ENCODE measurements at regions not wholly inside any gene's neighbourhood (a gene's known extent, or its start where the extent isn't known, plus 50 kb on each side); places are given as distances from the start of the nearest gene placed in this dataset.

- TF ChIP-seq CTCF (IDR thresholded peaks at IDR 0.05) = no peak
- intact Hi-C loops (cut with DNase I; ENCODE audit: low total_unique reads) = no loop called here
- H3K36me3 ChIP-seq = no peaks in the 10 kb centered on the region
- H3K4me1 ChIP-seq = no peaks in the 10 kb centered on the region
- no peak for DNase-seq (ENCODE audit: low spot score in 2 of 2)
- no peaks in the 10 kb centered on the region for H3K9me3 ChIP-seq
- H3K4me3 ChIP-seq = no peak overlapping the region
- no peak overlapping the region for H3K27ac ChIP-seq
- no peaks in the 10 kb centered on the region for H3K27me3 ChIP-seq
Observed at GRCh38 chr2:181310967-181311366, 146.2 kb upstream of the ITGA4 start.

- H3K27me3 ChIP-seq = no peaks in the 10 kb centered on the region
- no peak overlapping the region for H3K27ac ChIP-seq
- H3K36me3 ChIP-seq = no peaks in the 10 kb centered on the region
- DNase-seq (ENCODE audit: low spot score in 2 of 2) = no peak
- TF ChIP-seq CTCF (IDR thresholded peaks at IDR 0.05) (no peak), POLR2A (IDR thresholded peaks at IDR 0.05) (no peak), POLR2AphosphoS5 (IDR thresholded peaks at IDR 0.05) (no peak)
- intact Hi-C loops (cut with DNase I; ENCODE audit: low total_unique reads) = no loop called here
- H3K9me3 ChIP-seq = no peaks in the 10 kb centered on the region
- no peak overlapping the region for H3K4me3 ChIP-seq
- no peaks in the 10 kb centered on the region for H3K4me1 ChIP-seq
Observed at GRCh38 chr2:181311837-181312236, 145.3 kb upstream of the ITGA4 start.

DNA sequence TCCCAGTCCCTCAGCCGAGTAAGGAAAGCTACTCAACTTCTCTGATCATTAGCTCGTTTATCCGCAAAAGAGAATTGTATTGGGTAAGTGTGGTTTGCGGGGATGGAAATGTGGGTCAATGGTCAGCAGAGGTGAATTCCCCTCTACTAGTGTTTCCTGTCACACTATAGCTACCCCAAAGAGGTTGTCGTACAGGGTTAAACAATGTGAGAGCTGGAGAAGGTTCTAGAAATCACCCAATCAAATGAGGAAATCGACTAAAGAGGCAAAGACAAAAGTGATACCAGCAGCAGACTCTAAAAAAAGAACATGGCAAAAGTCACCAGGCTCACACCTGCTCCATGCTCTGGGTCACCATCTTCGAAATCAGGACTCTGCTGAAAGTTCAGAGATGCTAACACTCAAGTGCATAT, 144.7 kb upstream of the ITGA4 start:
- peak overlapping the region in 1 of 2 donors; percentile 3 for H3K27ac ChIP-seq
- H3K36me3 ChIP-seq = no peaks in the 10 kb centered on the region
- no peaks in the 10 kb centered on the region for H3K9me3 ChIP-seq
- no peaks in the 10 kb centered on the region for H3K27me3 ChIP-seq
- no peaks in the 10 kb centered on the region for H3K4me1 ChIP-seq
- no peak overlapping the region for H3K4me3 ChIP-seq
- no peak for DNase-seq (ENCODE audit: low spot score in 2 of 2)
- no peak for TF ChIP-seq POLR2A (IDR thresholded peaks at IDR 0.05)
- TF ChIP-seq POLR2AphosphoS5 (IDR thresholded peaks at IDR 0.05) = no peak
- no peak for TF ChIP-seq CTCF (IDR thresholded peaks at IDR 0.05)
- intact Hi-C loops (cut with DNase I; ENCODE audit: low total_unique reads) = no loop called here

- no peaks in the 10 kb centered on the region for H3K9me3 ChIP-seq
- DNase-seq (ENCODE audit: low spot score in 2 of 2) = no peak
- H3K4me1 ChIP-seq = no peaks in the 10 kb centered on the region
- no peaks in the 10 kb centered on the region for H3K27me3 ChIP-seq
- intact Hi-C loops (cut with DNase I; ENCODE audit: low total_unique reads) = no loop called here
- no peak overlapping the region for H3K27ac ChIP-seq
- no peak overlapping the region for H3K4me3 ChIP-seq
- H3K36me3 ChIP-seq = no peaks in the 10 kb centered on the region
- TF ChIP-seq POLR2A (IDR thresholded peaks at IDR 0.05) (no peak), CTCF (IDR thresholded peaks at IDR 0.05) (no peak), POLR2AphosphoS5 (IDR thresholded peaks at IDR 0.05) (no peak)
Observed at GRCh38 chr2:181313845-181314244, 143.3 kb upstream of the ITGA4 start.

- Histone ChIP-seq H3K36me3 (no peaks in the 10 kb centered on the region), H3K4me3 (no peak overlapping the region), H3K9me3 (no peaks in the 10 kb centered on the region), H3K4me1 (no peaks in the 10 kb centered on the region), H3K27me3 (no peaks in the 10 kb centered on the region), H3K27ac (no peak overlapping the region)
- intact Hi-C loops (cut with DNase I; ENCODE audit: low total_unique reads) = no loop called here
- no peak for TF ChIP-seq POLR2A (IDR thresholded peaks at IDR 0.05)
- no peak for TF ChIP-seq POLR2AphosphoS5 (IDR thresholded peaks at IDR 0.05)
- TF ChIP-seq CTCF (IDR thresholded peaks at IDR 0.05) = no peak
- no peak for DNase-seq (ENCODE audit: low spot score in 2 of 2)
Observed at GRCh38 chr2:181314551-181314950, 142.6 kb upstream of the ITGA4 start.

All from breast epithelium (tissue), 4 donors.